Panc1 (cell line): ENCODE measurements at regions not wholly inside any gene's neighbourhood (a gene's known extent, or its start where the extent isn't known, plus 50 kb on each side); places are given as distances from the start of the nearest gene placed in this dataset.

Experiments used
- ATAC-seq: fragments of 200-7000 bp; cut with Tn5 transposase; 2 replicates; pipeline ENCODE4 v1.9.1; 2020; ENCODE audit warnings: mild to moderate bottlenecking, moderate library complexity
- BruUV-seq: library from RNA; stranded (reverse); fragments of 400-500 nt; replicated peaks from 2 replicates; lab custom pipeline; 2021; lab: Mats Ljungman, UMichigan
- CTCF ChIA-PET: fragments of 300-600 bp; sonication (Branson Sonifier 250); formaldehyde crosslinking; loops from one replicate; lab custom pipeline; 2022; ENCODE audit warnings: antibody characterized with exemption; lab: Charles Lee
- POLR2A ChIA-PET: fragments of 300-600 bp; sonication (Branson Sonifier 250); formaldehyde crosslinking; loops from one replicate; lab custom pipeline; 2022; ENCODE audit warnings: antibody characterized with exemption; lab: Charles Lee
- DNase-seq: peaks from one replicate; pipeline ENCODE4 v3.0.0-alpha.2; 2010; ENCODE audit warnings: low read depth, low spot score
- H3K27ac ChIP-seq: 2 replicates; pipeline ENCODE4 v1.5.1; 2011; ENCODE audit warnings: mild to moderate bottlenecking, low read length, inconsistent platforms
- H3K27me3 ChIP-seq: fragments of 200-500 bp; sonication (Bioruptor generic); 2 replicates; pipeline ENCODE4 v1.6.0; 2014; ENCODE audit warnings: low read length, inconsistent platforms; ENCODE audit not compliant: control insufficient read depth, insufficient read depth
- H3K36me3 ChIP-seq: fragments of 200-500 bp; sonication (Bioruptor generic); 2 replicates; pipeline ENCODE4 v1.5.1; 2014; ENCODE audit warnings: inconsistent platforms, mild to moderate bottlenecking, low read length, moderate library complexity; ENCODE audit not compliant: control insufficient read depth, insufficient read depth
- H3K4me1 ChIP-seq: 2 replicates; pipeline ENCODE4 v1.5.1; 2011; ENCODE audit warnings: inconsistent platforms, mild to moderate bottlenecking, low read length, moderate library complexity; ENCODE audit not compliant: control insufficient read depth, insufficient read depth
- H3K4me3 ChIP-seq, 2 experiments: 2 replicates each; pipeline ENCODE4 v1.5.1; 2011 to 2012; ENCODE audit warnings: low read depth in 2 of 2, low read length in 2 of 2, mild to moderate bottlenecking in 2 of 2, inconsistent platforms in 1 of 2, moderate library complexity in 1 of 2
- H3K9me3 ChIP-seq: fragments of 200-500 bp; sonication (Bioruptor generic); 2 replicates; pipeline ENCODE4 v1.5.1; 2014; ENCODE audit warnings: low read depth, mild to moderate bottlenecking, inconsistent platforms, low read length, moderate library complexity; ENCODE audit not compliant: control insufficient read depth, insufficient read depth
- POLR2AphosphoS5 ChIP-seq: IDR thresholded peaks from 2 replicates; pipeline ENCODE4 v1.6.1; 2012; ENCODE audit warnings: mild to moderate bottlenecking, low read depth, low read length, moderate library complexity
- SIN3A ChIP-seq: IDR thresholded peaks from 2 replicates; pipeline ENCODE4 v1.6.1; 2012; ENCODE audit warnings: low read depth, mild to moderate bottlenecking, low read length, moderate library complexity, borderline replicate concordance; ENCODE audit not compliant: insufficient read depth
- TCF7L2 ChIP-seq: IDR thresholded peaks from 2 replicates; pipeline ENCODE4 v1.6.1; 2011; ENCODE audit warnings: mild to moderate bottlenecking, low read depth, low read length, inconsistent platforms
- in situ Hi-C: cut with HindIII; loops from 2 replicates; pipeline ENCODE4 v1.10.0; 2016; ENCODE audit warnings: low sequenced_read_pairs, low pct_unique_long_range_greater_than_20kb
- intact Hi-C: fragments of 100-400 bp; cut with micrococcal nuclease; formaldehyde crosslinking; loops from one replicate; pipeline ENCODE4 v1.10.0; 2022; ENCODE audit not compliant: unreplicated experiment
- TF ChIP-seq, protein P1 (sequence below): fragments of 450-650 bp; IDR thresholded peaks from 2 replicates; pipeline ENCODE4 v1.5.1; 2017; ENCODE audit warnings: mild to moderate bottlenecking
- TF ChIP-seq, protein P2 (sequence below), 2 experiments: IDR thresholded peaks; 2 replicates each; pipeline ENCODE4 v1.6.1; 2011 to 2012; ENCODE audit warnings: low read depth in 2 of 2, control low read depth in 1 of 2, low read length in 1 of 2, mild to moderate bottlenecking in 1 of 2, moderate library complexity in 1 of 2; ENCODE audit not compliant: insufficient read depth in 1 of 2

DNA sequence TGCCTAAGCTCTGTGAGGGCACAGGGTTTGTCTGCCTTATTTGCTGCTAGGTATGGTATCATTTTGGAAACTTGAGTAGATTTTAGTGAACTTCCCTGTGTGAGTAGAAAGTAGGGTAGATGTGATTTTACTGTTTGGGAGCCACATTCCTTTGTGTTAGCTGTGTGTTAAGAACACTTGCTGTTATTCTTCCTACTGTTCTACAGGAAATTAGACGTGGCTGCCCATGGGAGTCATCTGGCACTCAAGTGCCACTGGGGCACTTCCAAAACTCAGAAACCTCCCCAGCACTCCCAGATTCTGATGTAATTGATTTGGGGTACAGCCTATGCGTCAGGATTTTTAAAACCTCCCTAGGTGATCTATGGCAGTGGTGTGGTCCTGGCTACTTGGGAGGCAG, 369.9 kb upstream of the C2CD4B start:
- intact Hi-C loops: no loop called here
- Histone ChIP-seq H3K9me3 (no peaks in the 10 kb centered on the region), H3K36me3 (no peaks in the 10 kb centered on the region), H3K27me3 (no peaks in the 10 kb centered on the region), H3K27ac (no peak overlapping the region), H3K4me1 (no peaks in the 10 kb centered on the region), H3K4me3 (no peak overlapping the region)
- ATAC-seq (no peak), DNase-seq (no peak)
- TF ChIP-seq, protein P1, sequence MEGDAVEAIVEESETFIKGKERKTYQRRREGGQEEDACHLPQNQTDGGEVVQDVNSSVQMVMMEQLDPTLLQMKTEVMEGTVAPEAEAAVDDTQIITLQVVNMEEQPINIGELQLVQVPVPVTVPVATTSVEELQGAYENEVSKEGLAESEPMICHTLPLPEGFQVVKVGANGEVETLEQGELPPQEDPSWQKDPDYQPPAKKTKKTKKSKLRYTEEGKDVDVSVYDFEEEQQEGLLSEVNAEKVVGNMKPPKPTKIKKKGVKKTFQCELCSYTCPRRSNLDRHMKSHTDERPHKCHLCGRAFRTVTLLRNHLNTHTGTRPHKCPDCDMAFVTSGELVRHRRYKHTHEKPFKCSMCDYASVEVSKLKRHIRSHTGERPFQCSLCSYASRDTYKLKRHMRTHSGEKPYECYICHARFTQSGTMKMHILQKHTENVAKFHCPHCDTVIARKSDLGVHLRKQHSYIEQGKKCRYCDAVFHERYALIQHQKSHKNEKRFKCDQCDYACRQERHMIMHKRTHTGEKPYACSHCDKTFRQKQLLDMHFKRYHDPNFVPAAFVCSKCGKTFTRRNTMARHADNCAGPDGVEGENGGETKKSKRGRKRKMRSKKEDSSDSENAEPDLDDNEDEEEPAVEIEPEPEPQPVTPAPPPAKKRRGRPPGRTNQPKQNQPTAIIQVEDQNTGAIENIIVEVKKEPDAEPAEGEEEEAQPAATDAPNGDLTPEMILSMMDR: no peak
- TF ChIP-seq POLR2AphosphoS5: no peak
- no peak for TF ChIP-seq SIN3A
- no peak for TF ChIP-seq TCF7L2
- TF ChIP-seq, protein P2, sequence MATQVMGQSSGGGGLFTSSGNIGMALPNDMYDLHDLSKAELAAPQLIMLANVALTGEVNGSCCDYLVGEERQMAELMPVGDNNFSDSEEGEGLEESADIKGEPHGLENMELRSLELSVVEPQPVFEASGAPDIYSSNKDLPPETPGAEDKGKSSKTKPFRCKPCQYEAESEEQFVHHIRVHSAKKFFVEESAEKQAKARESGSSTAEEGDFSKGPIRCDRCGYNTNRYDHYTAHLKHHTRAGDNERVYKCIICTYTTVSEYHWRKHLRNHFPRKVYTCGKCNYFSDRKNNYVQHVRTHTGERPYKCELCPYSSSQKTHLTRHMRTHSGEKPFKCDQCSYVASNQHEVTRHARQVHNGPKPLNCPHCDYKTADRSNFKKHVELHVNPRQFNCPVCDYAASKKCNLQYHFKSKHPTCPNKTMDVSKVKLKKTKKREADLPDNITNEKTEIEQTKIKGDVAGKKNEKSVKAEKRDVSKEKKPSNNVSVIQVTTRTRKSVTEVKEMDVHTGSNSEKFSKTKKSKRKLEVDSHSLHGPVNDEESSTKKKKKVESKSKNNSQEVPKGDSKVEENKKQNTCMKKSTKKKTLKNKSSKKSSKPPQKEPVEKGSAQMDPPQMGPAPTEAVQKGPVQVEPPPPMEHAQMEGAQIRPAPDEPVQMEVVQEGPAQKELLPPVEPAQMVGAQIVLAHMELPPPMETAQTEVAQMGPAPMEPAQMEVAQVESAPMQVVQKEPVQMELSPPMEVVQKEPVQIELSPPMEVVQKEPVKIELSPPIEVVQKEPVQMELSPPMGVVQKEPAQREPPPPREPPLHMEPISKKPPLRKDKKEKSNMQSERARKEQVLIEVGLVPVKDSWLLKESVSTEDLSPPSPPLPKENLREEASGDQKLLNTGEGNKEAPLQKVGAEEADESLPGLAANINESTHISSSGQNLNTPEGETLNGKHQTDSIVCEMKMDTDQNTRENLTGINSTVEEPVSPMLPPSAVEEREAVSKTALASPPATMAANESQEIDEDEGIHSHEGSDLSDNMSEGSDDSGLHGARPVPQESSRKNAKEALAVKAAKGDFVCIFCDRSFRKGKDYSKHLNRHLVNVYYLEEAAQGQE (IDR thresholded peaks at IDR 0.05; ENCODE audit: insufficient read depth in 1 of 2, low read depth in 2 of 2, low read length in 1 of 2): no peak
- in situ Hi-C loops: no loop called here
- BruUV-seq: no TSS peak
- CTCF ChIA-PET: no interaction called here
- POLR2A ChIA-PET: no interaction called here

DNA sequence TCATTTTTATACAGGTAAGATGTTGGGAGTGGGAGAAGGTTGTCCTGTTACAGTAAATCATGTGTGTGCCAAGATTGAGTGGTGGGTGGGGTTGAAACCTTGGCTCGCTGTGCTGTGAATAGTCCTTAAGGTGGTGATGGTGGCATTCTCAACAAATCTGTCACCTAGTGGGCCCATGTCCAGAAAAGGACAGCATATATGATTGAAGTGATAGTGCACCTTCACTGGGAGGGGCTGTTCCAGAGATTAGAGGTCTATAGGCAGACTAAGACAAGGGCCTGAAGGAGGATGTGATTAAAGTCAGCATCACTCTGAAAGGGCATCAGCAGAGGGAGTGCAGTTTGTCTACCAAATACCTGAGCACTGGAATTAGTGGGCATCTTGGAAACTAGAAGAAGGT, 374.2 kb upstream of the C2CD4B start:
- ChIA-PET POLR2A (no interaction called here), CTCF (no interaction called here)
- DNase-seq: no peak
- ATAC-seq: no peak
- Histone ChIP-seq H3K27me3 (no peaks in the 10 kb centered on the region), H3K27ac (no peak overlapping the region), H3K9me3 (no peaks in the 10 kb centered on the region; the same call in 1 of the 2 replicates), H3K4me3 (no peak overlapping the region), H3K36me3 (no peaks in the 10 kb centered on the region), H3K4me1 (no peaks in the 10 kb centered on the region)
- no TSS peak for BruUV-seq
- in situ Hi-C loops (no loop called here), intact Hi-C loops (no loop called here)
- TF ChIP-seq, protein P2 (IDR thresholded peaks at IDR 0.05; ENCODE audit: insufficient read depth in 1 of 2, low read depth in 2 of 2, low read length in 1 of 2): no peak
- TF ChIP-seq SIN3A (no peak), TCF7L2 (no peak), POLR2AphosphoS5 (no peak)
- TF ChIP-seq, protein P1: no peak
